NOMO-1 (cell line): ENCODE measurements at regions not wholly inside any gene's neighbourhood (a gene's known extent, or its start where the extent isn't known, plus 50 kb on each side); places are given as distances from the start of the nearest gene placed in this dataset.

Experiments used
- DNase-seq, 2 experiments: peaks; one replicate each; lab custom pipeline; 2025; ENCODE audit not compliant: unreplicated experiment in 2 of 2; lab: John Stamatoyannopoulos, UW

DNA sequence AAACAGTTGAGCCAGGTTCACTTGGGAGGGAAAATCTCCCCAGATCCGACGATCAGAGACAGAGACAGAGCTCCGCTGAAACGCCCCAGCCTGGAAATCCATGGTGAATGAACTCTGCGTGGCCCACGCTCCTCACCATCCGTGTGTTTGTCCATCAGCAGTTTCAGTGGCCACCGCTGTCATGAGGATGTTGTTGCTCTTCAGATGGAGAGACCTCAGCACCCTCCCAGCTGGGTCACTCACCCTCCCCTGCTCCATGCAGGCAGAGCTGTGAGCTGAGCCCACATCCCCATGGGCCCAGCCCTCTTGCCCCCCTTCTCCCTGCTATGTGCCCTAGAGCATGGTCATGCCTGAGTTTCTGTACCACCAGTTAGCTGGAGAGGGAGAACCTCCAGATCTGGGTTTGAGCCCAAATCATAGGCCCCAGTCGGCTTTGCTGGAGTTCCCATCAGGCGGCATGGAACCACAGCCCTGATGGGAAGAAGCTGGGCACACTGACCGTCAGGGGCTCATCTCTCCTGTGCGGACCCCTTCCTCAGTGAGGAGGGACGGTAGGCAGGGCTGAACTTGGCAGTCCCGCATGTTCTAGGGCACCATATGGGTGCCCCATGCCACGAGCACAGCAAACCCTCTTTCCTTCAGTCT is 154.4 kb upstream of the COL5A1 start:
- no peak for DNase-seq

DNA sequence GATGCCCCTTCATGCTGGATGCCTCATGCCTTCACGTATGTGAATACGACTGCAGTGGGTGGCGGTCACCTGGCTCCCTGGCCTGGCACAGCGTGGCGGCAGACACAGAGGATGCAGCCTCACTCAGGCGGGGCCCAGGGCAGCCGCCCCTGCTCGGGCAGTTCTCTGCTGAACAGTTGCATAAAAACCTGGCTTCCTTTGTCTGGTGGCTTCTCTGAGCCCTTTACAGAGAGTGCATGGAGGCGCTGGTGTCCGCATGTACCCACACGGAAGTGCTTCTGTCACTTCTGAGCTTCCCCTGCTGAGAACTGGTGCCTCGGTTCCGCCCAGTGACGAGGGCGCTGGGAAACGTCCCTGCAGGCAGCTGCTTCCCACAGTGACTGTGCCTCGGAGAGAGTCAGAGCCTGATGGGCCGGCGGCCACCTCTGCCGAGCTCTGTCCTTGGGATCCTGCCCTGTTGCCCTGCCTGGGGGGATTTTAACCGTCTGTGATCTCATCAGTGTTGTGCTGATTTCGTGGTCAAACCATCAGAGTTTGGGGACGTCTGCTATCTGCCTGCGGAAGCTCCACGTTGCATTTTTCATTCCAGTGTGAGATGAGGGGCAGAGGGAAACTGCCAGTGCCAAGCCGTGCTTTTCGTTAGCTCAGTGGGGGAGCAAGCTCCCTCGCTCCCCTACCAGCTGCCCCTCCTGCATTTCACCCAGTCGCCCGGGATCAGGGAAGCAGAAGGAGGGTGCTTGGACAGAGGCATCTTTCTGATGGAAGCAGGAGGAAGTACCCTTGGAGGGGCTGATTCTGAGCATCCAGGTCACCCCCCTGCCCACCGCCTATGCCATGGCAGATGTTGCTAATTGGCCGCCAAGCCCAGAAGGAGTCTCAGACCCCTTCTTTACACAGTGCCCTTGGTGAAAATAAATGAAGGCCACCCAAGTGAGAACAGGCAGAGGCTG is 153.0 kb upstream of the COL5A1 start:
- DNase-seq, result no peak

DNA sequence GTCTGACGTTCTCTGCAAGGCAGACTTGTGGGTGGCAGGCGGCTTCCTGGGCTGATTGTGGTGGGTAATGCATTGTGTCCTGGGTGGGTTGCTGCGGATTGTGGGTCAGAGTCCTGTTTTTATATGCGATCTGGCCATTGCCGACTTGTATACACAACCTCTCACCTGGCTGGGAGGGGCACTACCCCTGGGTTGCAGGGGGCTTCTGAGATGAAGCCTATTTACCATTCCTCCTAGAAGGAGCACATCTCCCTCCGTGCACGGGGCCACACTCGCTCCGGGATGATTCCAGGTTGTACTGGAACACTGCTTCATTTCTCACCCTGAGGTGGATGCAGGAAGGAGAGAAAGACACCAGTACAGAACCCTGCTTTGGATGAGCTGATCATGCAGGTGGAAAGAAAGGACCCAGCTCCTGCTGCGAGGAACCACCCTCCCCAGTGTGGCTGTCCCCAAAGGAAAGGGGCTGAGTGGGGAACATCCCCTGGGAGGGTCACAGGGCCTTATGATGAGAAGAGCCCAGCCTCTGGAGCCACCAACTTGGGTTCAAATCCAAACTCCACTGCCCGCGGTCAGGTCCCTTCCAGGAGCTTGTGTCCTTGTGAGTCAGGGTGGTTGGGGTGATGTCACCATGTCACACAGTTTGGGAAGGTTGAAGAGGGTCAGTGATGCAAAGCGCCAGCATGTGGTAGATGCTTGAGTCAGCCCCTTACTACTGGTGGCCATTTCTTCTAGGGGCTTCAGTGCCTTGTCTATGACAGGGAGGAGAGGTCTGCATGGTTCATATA is 151.8 kb upstream of the COL5A1 start:
- no peak for DNase-seq

DNA sequence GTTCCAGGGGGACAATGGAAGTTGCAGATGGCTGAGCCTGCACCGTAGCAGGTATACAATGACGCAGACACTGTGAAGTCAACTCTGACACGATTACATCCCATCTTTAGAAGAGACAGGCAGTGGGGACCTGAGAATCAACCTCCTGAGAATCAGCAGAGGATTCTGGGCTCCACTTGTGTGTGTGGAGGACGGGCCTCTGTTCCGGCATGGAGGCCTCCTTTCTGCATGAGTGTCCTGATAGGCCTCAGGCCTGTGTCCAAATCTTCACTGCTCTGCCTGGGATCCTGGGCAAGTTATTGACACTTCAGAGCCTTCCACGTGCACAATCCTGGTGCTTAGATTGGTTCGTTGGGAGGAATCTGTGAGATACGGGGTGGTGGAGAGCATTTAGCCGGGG is 151.2 kb upstream of the COL5A1 start:
- no peak for DNase-seq

DNA sequence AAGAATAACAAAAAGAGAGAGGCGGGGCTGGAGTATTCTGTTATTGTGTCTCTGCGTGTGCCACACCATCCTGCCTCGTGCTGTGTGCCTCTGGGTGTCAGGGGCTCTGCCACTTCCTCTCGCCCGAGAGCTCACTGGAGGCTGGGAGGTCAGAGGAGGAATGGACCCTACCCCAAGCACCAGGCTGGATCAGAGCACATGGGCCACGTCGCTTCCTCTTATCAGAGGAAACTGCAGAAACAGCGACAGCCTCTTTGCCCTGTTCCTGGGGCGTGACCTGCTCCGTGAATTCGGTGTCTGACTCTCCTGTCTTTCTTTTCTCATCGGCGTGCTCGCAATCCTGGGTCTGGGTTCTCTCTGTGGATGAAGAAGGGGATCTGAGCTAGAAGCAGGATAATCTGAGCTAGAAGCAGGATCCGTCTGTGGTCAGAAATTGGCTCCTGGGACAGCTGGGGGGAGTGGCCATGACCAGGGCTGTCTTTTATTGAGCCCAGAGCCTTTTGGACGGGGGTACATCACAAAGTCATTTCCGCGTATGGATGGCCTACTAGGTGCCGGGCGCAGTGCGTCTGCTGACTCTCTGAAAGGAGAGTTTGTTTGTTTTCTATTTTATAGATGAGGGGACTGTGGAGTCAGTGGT is 150.3 kb upstream of the COL5A1 start:
- no peak for DNase-seq

DNA sequence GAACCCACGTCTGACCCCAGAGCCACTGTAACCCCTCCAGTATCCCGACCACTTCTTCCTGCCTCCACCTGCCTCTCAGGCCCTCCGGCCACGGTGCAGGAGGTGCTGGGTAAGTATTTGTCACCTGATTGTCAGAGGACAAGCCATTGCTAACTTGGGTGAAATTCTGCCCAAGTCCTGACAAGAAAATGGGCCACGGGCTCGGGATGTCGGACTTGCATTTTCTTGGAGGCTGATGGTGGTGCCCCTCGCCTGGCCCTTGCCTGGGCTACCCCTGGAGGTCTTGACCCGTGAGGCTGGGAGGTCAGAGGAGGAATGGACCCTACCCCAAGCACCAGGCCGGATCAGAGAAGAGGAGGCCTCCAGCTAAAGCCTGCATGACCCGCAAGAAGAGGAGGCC is 149.7 kb upstream of the COL5A1 start:
- DNase-seq, result no peak

DNA sequence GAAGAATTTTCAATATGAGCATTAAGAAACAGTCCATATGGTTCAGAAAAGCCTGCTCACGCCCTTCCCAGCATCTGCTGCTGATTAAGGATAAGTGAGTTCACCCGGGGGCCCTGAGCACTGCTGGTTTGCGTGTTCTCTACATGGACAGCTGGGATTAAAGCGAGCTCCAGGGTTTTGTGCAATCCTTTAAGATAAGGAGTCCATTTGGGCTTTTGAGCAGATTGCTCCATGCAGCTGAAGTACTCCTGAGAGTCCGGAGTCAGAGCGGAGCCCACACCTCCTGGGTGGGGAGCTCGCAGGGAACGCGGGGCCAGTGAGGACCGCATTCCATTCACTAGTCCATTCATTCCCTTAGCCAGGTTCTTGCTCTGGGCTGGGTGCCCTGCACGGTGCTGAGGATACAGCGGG is 149.3 kb upstream of the COL5A1 start:
- no peak for DNase-seq

DNA sequence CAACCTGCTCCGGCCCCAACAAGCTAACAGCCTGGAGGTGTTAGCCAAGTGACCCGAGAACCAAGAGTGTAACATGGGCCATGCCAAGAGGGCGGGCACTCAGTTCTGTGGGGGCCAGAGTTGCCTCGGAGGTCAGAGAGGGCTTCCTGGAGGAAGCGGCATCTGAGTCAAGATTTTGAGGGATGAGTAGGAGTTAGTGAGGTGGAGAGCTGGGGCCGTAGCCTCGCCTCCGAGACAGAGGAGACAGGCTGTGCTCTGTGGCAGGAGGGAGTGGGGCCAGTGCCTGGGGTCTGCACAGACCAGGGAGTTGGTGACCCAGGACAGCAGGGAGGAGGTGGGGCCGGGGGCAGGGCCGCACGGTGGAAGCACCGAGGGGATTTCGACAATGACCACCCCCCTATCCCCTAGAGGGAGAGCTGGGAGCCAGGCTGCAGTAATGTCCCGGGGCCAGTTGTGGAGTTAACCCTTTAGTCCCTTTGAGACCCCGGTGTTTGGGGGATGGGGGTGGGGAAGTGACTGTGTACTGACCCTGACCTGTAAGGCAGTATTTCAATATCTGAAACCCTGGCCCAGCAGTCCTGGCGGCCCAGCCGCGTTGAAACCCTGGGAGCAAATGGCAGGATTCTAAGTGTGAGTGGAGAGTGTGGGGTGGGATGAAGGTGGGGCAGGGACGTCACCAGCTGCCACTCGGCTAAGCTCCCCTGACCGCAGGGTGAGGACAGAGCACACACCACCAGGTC is 148.7 kb upstream of the COL5A1 start:
- DNase-seq, result no peak

DNA sequence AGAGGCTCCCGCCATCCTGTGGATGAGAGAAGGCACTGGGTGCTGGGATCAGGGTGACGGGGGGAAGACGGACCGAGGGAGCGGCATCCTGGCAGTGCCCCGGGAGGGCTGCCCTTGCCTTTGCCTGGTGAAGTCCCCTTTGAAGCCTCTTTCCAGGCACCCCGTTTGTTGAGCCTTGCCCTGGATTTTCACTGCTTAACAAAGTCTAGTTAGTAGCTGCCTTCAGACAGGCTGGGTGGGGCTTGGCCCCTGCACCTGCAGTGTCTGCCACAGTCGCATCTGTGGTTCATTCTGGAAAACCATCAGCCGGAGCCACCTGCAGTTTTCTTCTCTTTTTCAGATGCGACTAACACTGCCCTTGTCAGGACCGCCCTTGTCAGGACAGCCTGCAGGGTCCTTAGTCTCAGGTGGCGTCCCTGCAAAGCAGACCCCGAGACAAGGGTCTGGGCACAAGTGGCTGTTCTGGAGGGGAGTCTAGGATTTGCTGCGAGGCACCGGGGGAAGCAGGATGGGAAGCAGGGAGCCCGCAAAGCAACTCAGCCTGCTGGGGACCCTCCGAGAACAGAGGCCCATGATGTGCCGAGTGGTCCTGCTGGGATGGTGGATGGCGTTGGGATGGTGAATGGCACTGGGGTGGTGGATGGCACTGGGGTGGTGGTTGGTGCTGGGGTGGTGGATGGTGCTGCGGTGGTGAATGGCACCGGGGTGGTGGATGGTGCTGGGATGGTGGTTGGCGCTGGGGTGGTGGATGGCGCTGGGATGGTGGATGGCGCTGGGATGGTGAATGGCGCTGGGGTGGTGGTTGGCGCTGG is 147.9 kb upstream of the COL5A1 start:
- no peak for DNase-seq

DNA sequence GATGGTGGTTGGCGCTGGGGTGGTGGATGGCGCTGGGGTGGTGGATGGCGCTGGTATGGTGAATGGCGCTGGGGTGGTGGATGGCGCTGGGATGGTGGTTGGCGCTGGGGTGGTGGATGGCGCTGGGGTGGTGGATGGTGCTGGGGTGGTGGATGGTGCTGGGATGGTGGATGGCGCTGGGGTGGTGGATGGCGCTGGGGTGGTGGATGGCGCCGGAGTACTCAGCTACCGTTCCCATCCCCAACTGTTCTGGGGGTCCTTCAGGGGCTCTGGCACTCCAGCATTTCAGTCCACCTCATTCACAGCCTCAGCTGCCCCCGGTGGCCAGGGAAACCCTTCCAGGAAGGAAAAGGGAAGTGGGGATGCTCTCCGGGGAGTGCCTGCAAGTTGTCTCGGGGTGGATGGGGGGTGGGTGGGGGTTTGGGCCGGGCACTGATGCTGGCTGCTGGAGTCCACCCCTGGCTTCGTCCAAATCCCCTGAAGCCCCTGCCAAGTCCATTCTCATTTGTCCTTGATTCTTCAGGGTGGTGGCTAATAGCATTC is 147.3 kb upstream of the COL5A1 start:
- DNase-seq, result no peak

DNA sequence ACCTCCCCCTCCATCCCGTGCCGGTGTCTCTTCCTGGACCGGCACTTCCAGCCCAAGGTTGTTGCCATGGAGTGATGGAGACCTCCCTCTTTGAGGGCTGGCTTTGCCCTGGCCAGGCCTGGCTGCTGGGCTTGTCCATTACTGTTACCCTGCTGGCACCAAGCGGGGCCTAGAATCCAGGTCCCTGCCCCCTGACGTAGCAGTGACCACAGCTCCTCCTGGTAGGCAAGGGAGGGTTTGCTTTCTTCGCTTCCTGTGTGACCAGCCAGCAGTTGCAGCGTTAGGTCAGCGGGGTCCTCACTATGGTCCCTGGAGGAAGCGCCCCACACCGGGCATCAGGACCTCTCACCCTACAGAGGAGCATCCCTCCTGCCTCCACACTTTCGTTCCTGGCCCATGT is 146.7 kb upstream of the COL5A1 start:
- no peak for DNase-seq

DNA sequence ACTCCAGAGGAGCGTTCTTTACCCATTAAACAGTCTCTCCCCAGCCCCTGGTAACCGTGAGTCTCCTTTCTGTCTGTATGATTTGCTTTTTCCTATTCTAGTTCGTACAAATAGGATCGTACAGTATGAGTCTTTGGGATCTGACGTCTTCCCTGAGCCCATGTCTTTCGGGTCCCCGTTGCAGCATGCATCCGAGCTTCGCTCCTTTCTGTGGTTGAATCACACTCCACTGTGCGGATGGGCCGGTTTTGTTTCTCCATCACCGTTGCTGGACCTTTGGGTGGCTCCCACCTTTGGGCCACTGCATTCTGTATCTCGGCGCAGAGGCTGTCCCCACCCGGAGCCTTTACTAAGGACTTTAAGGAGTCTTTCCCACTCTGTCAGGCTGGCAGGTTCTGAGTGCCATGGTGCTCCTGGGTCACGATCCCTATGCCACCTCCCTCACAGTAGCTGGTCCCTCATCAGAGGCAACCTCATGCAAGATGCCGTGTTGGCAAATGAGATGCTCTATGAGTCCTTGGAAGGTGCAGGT is 145.7 kb upstream of the COL5A1 start:
- DNase-seq, result no peak

DNA sequence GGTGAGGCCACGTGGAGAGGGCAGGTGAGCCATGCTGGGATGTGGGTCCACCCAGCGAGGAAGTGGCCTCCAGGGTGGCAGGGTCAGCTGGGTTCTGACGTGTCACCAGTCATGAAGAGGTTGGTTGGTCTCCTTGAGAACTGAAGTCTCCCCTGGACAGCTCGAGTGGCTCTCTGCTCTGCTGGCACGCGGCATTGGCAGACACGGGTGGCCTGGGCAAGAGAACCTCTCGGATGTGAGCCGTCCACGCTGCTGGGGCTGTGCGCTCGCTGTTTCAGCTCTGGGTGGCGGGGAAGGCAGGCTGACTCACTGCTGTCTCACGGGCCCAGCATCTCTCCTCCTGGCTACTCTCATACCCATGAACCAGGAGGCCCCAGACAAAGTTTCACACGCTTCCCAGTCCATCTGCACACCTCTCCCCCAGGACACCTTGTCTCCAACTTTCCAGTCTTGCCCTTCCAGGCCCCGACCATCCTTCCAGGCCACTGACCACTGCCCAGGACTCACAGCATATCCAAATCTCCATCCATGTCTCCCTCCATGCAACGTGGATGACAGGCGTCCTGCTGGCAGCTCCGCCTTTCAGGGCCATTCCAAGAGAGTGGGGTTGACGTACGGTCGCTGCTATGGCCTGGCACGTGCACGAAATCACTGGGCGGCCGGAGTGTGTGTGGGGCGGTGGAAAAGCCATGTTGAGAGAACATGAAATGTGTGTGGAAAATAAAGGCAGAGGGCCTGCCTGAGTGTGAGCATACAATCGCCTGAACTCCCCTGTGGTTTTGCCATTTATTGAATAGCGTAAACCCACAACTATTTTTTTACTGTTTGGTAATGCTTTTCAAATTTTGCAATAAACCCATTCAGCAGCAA is 145.0 kb upstream of the COL5A1 start:
- DNase-seq, result no peak

DNA sequence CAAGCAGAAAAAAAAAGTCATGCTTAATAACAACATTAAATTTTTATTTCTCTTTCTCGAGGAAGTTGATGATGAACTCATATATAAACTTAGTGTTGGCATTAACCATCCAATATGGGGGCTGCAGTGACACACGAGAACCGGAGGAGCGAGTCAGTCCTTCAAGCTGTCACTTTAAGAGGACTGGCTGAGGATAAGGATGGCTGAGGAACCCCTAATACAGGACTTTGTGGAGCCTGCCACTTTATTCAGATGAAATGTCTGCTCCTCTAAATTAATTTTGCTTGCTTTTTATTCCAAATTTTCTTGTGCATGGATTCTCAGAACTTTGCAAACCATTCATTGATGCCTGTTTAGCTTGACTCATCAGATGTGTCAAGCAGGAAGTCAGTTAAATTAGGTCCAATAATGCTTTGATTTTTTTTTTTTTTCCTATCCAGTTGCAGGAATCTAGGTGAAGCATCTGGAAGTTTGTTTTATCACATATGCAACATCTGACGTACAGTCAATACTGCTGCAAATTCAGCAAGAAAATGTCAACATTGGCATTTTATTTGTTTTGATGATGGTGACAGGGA is 144.2 kb upstream of the COL5A1 start:
- DNase-seq, result no peak

DNA sequence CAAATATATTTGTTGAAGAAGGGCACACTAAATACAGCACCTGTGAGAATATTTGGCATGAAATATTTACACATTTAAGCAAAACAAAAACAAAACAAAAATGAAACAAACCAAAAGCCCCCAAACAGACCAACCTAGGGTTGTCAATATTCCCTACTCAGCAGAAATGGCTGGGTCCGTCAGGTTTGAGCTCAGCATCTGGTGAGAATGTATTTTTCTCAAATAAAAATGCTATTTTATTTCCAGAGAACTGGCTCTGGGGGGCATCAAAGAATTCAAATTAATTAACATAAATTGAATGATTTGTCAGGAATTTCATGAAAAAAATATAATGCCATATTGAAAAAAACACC is 142.8 kb upstream of the COL5A1 start:
- no peak for DNase-seq

DNA sequence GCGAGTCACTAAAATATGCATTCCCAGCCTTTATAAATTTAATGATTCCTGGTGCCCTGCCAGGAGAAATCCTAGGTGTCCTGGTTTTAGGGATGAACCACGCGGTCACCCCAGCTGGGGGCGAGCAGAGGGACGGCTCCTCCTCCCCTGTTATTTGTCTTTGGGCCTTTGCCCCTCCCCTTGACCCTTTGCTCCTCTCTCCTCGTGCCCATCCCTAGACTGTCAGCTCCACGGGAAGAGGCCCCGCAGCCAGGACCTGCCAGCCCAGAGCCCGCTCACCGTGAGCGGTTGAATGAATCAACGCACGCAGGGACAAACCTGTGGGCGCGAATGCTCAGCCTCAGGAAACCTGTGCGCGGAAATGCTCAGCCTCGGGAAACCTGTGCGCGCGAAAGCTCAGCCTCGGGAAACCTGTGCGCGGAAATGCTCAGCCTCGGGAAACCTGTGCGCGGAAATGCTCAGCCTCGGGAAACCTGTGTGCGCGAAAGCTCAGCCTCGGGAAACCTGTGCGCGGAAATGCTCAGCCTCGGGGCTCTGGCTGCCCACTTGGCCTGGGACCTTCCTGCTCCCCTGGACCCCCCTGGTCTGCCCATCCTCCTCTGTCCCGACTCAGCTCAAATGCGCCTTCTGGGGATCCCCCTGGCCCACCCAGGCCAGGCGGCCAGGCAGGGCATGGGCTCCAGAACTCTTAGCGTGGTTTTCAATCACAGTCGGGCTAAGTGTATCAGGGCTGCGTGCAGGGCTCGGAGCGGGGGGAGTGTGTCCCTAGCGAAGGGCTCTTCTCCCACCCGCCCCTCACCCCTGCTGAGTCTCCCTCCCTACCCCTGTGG is 140.5 kb upstream of the COL5A1 start:
- DNase-seq, result no peak

DNA sequence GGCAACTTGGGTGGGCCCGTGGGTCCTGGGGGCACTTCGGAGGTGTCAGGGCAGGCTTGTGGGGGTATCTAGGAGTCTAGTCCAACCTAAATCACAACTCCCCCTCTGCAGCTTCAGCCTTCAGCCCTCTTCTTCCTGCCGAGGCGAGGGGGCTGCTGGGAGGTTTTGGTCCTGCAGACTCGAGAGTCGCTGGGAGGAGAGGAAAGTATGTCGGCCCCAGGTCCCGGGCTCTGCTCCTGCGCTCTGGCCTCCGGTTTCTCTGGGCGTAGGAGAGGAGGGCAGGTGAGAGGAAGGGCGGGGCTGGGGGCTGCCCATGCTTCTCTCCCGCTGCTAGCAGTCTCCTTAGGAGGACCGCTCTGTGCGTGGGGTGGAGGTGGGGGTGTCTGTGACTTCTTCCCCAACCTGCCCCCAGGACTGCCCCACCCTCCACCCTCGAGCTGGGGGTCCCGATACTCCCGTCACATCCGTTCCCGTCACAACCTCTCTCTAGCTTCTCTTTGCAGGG is 139.8 kb upstream of the COL5A1 start:
- DNase-seq, result no peak
